HEK293 (cell line): ENCODE measurements at regions not wholly inside any gene's neighbourhood (a gene's known extent, or its start where the extent isn't known, plus 50 kb on each side); places are given as distances from the start of the nearest gene placed in this dataset.

Experiments used
- CTCF ChIA-PET: fragments of 350-600 bp; formaldehyde crosslinking; extraction: SDS; loops from one replicate; lab custom pipeline; 2021; ENCODE audit warnings: antibody characterized with exemption; lab: Yijun Ruan, JAX
- POLR2A ChIA-PET: fragments of 300-600 bp; formaldehyde crosslinking; extraction: SDS; loops from one replicate; lab custom pipeline; 2020; ENCODE audit warnings: antibody characterized with exemption, inconsistent platforms; lab: Yijun Ruan, JAX
- H3K27ac ChIP-seq: fragments of 200-500 bp; sonication (Bioruptor generic); 2 replicates; pipeline ENCODE4 v1.5.1; 2014; ENCODE audit warnings: low read depth, low read length, control low read depth, inconsistent platforms; ENCODE audit errors: extremely low read depth
- H3K36me3 ChIP-seq, 2 experiments: fragments of 200-500 bp in 1 of 2; sonication (Bioruptor generic) in 1 of 2; 1 replicate in 1 of 2; 2 replicates in 1 of 2; pipeline ENCODE4 v1.5.1; 2014 to 2017; ENCODE audit warnings: inconsistent platforms in 2 of 2, low read length in 2 of 2; ENCODE audit not compliant: control insufficient read depth in 2 of 2, insufficient read depth in 1 of 2
- H3K4me1 ChIP-seq: fragments of 200-500 bp; sonication (Bioruptor generic); 2 replicates; pipeline ENCODE4 v1.5.1; 2014; ENCODE audit warnings: mild to moderate bottlenecking, low read length, inconsistent platforms; ENCODE audit not compliant: control insufficient read depth, insufficient read depth
- H3K4me3 ChIP-seq: 2 replicates; pipeline ENCODE4 v1.5.1; 2011; ENCODE audit warnings: low read depth, mild to moderate bottlenecking, control low read depth, low read length, moderate library complexity
- H3K9me3 ChIP-seq: fragments of 200-500 bp; sonication (Bioruptor generic); 2 replicates; pipeline ENCODE4 v1.5.1; 2014; ENCODE audit warnings: low read depth, low read length, inconsistent platforms; ENCODE audit not compliant: control insufficient read depth, insufficient read depth
- HOXD13 ChIP-seq: sonication (generic); formaldehyde crosslinking; IDR thresholded peaks from 2 replicates; pipeline ENCODE4 v1.8.0; 2022; ENCODE audit warnings: missing genetic modification reagents, borderline replicate concordance
- KLF8 ChIP-seq: fragments of 450-650 bp; formaldehyde crosslinking; IDR thresholded peaks from 2 replicates; pipeline ENCODE4 v1.5.1; 2016; ENCODE audit warnings: missing biosample characterization, missing genetic modification characterization
- OSR2 ChIP-seq: fragments of 450-650 bp; formaldehyde crosslinking; IDR thresholded peaks from 2 replicates; pipeline ENCODE4 v1.5.1; 2016; ENCODE audit warnings: missing biosample characterization, missing genetic modification characterization
- RBAK ChIP-seq: fragments of 450-650 bp; formaldehyde crosslinking; IDR thresholded peaks from 2 replicates; pipeline ENCODE4 v1.5.1; 2016; ENCODE audit warnings: missing biosample characterization, missing genetic modification characterization
- TSHZ1 ChIP-seq: fragments of 450-650 bp; formaldehyde crosslinking; IDR thresholded peaks from 2 replicates; pipeline ENCODE4 v1.5.1; 2016; ENCODE audit warnings: missing biosample characterization, missing genetic modification characterization, borderline replicate concordance
- ZNF133 ChIP-seq: fragments of 450-650 bp; formaldehyde crosslinking; IDR thresholded peaks from 2 replicates; pipeline ENCODE4 v1.5.1; 2016; ENCODE audit warnings: missing biosample characterization, missing genetic modification characterization
- ZNF138 ChIP-seq: fragments of 450-650 bp; formaldehyde crosslinking; IDR thresholded peaks from 2 replicates; pipeline ENCODE4 v1.5.1; 2016; ENCODE audit warnings: missing biosample characterization, missing genetic modification characterization, borderline replicate concordance
- ZNF169 ChIP-seq: fragments of 450-650 bp; formaldehyde crosslinking; IDR thresholded peaks from 2 replicates; pipeline ENCODE4 v1.5.1; 2016; ENCODE audit warnings: missing biosample characterization, missing genetic modification characterization
- ZNF433 ChIP-seq: fragments of 450-650 bp; formaldehyde crosslinking; IDR thresholded peaks from 2 replicates; pipeline ENCODE4 v1.5.1; 2016; ENCODE audit warnings: missing biosample characterization, missing genetic modification characterization, low read depth
- ZNF48 ChIP-seq: fragments of 450-650 bp; formaldehyde crosslinking; IDR thresholded peaks from 2 replicates; pipeline ENCODE4 v1.5.1; 2016; ENCODE audit warnings: missing biosample characterization, missing genetic modification characterization
- ZNF501 ChIP-seq: fragments of 450-650 bp; formaldehyde crosslinking; IDR thresholded peaks from 2 replicates; pipeline ENCODE4 v1.5.1; 2016; ENCODE audit warnings: missing biosample characterization, missing genetic modification characterization
- ZNF521 ChIP-seq: fragments of 450-650 bp; formaldehyde crosslinking; IDR thresholded peaks from 2 replicates; pipeline ENCODE4 v1.5.1; 2017; ENCODE audit warnings: missing biosample characterization, mild to moderate bottlenecking, missing genetic modification characterization
- ZNF529 ChIP-seq: fragments of 450-650 bp; formaldehyde crosslinking; IDR thresholded peaks from 2 replicates; pipeline ENCODE4 v1.5.1; 2017; ENCODE audit warnings: missing genetic modification characterization, missing biosample characterization; ENCODE audit not compliant: insufficient replicate concordance
- ZNF558 ChIP-seq: fragments of 450-650 bp; formaldehyde crosslinking; IDR thresholded peaks from 2 replicates; pipeline ENCODE4 v1.5.1; 2016; ENCODE audit warnings: missing biosample characterization, missing genetic modification characterization
- ZNF585B ChIP-seq: fragments of 450-650 bp; formaldehyde crosslinking; IDR thresholded peaks from 2 replicates; pipeline ENCODE4 v1.5.1; 2016; ENCODE audit warnings: missing biosample characterization, missing genetic modification characterization
- ZNF660 ChIP-seq: fragments of 450-650 bp; IDR thresholded peaks from 2 replicates; pipeline ENCODE4 v1.5.1; 2018; ENCODE audit warnings: missing biosample characterization, mild to moderate bottlenecking, missing genetic modification characterization
- ZSCAN5A ChIP-seq: fragments of 450-650 bp; formaldehyde crosslinking; IDR thresholded peaks from 2 replicates; pipeline ENCODE4 v1.5.1; 2016; ENCODE audit warnings: missing biosample characterization, missing genetic modification characterization
- TF ChIP-seq, protein P1 (sequence below): fragments of 450-650 bp; formaldehyde crosslinking; IDR thresholded peaks from 2 replicates; pipeline ENCODE4 v1.5.1; 2016; ENCODE audit warnings: missing biosample characterization, missing genetic modification characterization
- TF ChIP-seq, protein P2 (sequence below): fragments of 450-650 bp; formaldehyde crosslinking; IDR thresholded peaks from 2 replicates; pipeline ENCODE4 v1.5.1; 2016; ENCODE audit warnings: missing biosample characterization, missing genetic modification characterization

DNA sequence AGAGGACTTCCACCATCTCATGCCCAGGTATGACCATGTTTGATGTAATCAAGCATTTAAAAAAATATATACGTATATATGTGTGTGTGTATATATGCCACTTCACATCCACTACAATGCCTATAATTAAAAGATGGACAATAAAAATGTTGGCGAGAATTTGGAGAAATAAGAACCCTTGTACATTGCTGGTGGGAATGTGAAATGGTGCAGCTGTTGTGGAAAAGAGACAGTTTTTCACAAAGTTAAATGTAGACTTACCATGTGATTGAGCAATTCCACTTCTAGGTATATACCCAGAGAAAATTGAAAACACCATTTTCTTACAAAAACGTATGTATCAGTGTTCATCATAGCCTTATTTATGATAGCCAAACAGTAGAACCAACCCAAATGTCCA is 229.2 kb upstream of the WWC1 start:
- H3K4me3 ChIP-seq: no peak overlapping the region
- H3K36me3 ChIP-seq: no peaks in the 10 kb centered on the region
- H3K27ac ChIP-seq: no peak overlapping the region
- no peaks in the 10 kb centered on the region for H3K4me1 ChIP-seq
- TF ChIP-seq, protein P1, sequence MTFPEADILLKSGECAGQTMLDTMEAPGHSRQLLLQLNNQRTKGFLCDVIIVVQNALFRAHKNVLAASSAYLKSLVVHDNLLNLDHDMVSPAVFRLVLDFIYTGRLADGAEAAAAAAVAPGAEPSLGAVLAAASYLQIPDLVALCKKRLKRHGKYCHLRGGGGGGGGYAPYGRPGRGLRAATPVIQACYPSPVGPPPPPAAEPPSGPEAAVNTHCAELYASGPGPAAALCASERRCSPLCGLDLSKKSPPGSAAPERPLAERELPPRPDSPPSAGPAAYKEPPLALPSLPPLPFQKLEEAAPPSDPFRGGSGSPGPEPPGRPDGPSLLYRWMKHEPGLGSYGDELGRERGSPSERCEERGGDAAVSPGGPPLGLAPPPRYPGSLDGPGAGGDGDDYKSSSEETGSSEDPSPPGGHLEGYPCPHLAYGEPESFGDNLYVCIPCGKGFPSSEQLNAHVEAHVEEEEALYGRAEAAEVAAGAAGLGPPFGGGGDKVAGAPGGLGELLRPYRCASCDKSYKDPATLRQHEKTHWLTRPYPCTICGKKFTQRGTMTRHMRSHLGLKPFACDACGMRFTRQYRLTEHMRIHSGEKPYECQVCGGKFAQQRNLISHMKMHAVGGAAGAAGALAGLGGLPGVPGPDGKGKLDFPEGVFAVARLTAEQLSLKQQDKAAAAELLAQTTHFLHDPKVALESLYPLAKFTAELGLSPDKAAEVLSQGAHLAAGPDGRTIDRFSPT (tag by site-specific recombination): no peak
- no peak for TF ChIP-seq ZSCAN5A (tag by site-specific recombination)
- no peak for TF ChIP-seq ZNF138 (tag by site-specific recombination)
- TF ChIP-seq ZNF660 (tag by site-specific recombination): no peak
- TF ChIP-seq, protein P2, sequence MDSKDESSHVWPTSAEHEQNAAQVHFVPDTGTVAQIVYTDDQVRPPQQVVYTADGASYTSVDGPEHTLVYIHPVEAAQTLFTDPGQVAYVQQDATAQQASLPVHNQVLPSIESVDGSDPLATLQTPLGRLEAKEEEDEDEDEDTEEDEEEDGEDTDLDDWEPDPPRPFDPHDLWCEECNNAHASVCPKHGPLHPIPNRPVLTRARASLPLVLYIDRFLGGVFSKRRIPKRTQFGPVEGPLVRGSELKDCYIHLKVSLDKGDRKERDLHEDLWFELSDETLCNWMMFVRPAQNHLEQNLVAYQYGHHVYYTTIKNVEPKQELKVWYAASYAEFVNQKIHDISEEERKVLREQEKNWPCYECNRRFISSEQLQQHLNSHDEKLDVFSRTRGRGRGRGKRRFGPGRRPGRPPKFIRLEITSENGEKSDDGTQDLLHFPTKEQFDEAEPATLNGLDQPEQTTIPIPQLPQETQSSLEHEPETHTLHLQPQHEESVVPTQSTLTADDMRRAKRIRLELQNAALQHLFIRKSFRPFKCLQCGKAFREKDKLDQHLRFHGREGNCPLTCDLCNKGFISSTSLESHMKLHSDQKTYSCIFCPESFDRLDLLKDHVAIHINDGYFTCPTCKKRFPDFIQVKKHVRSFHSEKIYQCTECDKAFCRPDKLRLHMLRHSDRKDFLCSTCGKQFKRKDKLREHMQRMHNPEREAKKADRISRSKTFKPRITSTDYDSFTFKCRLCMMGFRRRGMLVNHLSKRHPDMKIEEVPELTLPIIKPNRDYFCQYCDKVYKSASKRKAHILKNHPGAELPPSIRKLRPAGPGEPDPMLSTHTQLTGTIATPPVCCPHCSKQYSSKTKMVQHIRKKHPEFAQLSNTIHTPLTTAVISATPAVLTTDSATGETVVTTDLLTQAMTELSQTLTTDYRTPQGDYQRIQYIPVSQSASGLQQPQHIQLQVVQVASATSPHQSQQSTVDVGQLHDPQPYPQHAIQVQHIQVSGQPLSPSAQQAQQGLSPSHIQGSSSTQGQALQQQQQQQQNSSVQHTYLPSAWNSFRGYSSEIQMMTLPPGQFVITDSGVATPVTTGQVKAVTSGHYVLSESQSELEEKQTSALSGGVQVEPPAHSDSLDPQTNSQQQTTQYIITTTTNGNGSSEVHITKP (tag by site-specific recombination): no peak
- no peak for TF ChIP-seq KLF8 (tag by site-specific recombination)
- TF ChIP-seq ZNF48: no peak
- no peak for TF ChIP-seq HOXD13
- no peak for TF ChIP-seq ZNF529 (tag by site-specific recombination)
- TF ChIP-seq ZNF521 (tag by site-specific recombination): no peak
- no peak for TF ChIP-seq ZNF133 (tag by site-specific recombination)
- TF ChIP-seq ZNF433: no peak
- no peak for TF ChIP-seq OSR2 (tag by site-specific recombination)
- no peak for TF ChIP-seq ZNF501 (tag by site-specific recombination)
- no peak for TF ChIP-seq ZNF169
- no peak for TF ChIP-seq TSHZ1 (tag by site-specific recombination)
- no peak for TF ChIP-seq ZNF585B (tag by site-specific recombination)
- no peak for TF ChIP-seq RBAK (tag by site-specific recombination)
- no peak for TF ChIP-seq ZNF558 (tag by site-specific recombination)
- H3K9me3 ChIP-seq: no peaks in the 10 kb centered on the region
- CTCF ChIA-PET: interaction anchor here (0.7 kb wide), 1 partner anchor 20 kb away, joined by 3 read pairs; no protein-coding TSS in a partner anchor
- POLR2A ChIA-PET: no interaction called here
